Suppressor macrophage treated with lipopolysaccharide for 1 hour (primary cell): ENCODE measurements at regions not wholly inside any gene's neighbourhood (a gene's known extent, or its start where the extent isn't known, plus 50 kb on each side); places are given as distances from the start of the nearest gene placed in this dataset.

Experiments
- DNase-seq, 3 donors: peaks; one replicate each; pipeline ENCODE4 v3.0.0-alpha.2; 2020 to 2022

DNA sequence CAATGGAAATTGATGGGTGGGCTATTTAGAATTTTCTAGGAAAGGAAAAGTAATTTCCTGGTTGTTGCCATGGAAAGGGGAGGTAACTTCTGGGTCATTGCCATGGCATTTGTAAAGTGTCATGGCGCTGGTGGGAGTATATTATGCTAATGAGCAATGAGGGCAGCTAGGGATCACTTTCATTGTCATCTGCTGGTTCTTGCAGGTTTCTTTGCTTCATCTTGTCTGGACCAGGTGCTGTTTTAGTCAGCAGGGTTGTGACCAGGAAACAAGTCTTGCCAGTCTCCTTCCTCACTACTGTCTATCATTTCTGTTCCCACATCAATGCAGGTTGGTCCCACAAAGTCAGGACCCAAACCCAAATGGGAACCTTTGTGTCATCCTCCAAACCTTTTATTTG lies 237.6 kb upstream of the C11orf87 start:
- DNase-seq = no peak

DNA sequence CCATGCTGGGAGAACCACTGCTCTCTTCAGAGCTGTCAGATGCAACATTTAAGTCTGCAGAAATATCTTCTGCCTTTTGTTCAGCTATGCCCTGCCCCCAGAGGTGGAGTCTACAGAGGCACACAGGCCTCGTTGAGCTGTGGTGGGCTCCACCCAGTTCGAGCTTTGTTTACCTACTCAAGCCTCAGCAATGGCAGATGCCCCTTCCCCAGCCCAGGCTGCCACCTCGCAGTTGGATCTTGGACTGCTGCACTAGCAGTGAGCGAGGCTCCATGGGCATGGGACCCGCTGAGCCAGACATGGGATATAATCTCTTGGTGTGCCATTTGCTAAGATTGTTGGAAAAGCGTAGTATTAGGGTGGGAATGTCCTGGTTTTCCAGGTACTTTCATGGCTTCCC lies 229.1 kb upstream of the C11orf87 start:
- no peak for DNase-seq

DNA sequence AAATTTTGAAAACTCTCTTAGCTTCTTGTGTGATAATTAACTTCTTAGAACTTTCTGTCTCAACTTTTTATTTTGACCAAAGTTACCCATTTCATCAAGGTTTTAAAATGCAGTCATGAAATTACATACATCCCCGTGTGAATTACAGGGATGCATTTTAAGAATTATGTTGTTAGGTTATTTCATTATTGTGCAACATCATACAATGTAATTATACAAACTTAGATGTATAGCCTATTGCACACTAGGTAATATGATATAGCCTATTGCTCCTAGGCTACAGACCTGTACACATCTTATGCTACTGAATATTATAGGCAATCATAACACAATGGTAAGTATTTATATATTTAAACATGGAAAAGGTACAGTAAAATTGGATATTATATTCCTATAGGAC lies 228.1 kb upstream of the C11orf87 start:
- no peak for DNase-seq

DNA sequence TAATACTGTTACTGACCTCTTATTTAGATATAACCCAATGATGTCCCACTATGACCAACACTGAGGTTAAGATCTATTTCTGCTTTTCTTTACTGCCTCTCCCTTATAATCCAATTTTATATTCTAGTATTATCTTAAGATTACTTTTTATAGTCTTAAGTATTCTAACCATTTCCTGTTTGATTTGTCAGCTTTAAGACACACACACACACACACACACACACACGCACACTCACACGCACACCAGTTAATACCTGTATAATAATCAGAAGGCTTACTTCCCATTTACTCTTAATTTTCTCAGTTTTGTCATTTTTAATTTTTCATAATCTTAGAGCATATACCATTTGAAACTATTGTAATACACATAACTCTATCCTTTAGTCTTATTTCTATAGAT lies 226.0 kb upstream of the C11orf87 start:
- no peak for DNase-seq

DNA sequence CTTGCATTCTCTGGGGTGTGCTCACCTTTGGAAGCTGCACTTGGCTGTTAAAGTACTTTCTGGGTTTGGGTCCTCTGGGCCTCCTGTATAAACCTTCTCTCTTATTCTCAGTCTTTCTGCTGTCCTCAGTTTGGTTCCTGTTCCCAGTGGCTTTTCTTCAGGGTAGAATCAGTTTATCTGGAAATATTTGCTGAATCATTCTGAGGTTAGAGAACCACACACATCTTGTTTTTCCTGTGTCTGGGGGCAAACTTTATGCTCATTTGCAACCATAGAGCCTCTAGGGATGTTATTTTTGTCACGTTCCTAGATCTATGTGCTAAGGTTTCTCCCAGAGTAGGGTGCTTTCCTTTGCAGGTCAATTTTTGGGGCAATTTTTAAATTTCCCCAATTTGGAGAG lies 224.3 kb upstream of the C11orf87 start:
- no peak for DNase-seq

DNA sequence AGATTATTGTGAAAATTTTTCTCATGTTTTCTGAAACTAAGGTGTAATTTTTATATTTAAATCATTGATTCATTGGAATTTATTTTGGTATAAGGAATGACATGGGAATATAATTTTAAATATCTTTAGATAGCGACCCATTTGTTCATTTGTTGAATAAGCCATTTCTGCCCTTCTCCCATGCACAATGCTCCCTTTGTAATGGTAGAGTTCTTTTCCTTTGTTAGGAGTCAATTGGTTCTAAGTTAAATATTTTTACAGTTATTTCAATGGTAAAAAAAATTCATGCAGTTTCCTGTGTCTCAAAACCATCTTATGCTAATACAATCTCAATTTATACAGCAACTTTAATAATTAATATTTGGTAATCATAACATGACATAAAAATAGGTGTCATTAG lies 218.8 kb upstream of the C11orf87 start:
- DNase-seq = no peak

DNA sequence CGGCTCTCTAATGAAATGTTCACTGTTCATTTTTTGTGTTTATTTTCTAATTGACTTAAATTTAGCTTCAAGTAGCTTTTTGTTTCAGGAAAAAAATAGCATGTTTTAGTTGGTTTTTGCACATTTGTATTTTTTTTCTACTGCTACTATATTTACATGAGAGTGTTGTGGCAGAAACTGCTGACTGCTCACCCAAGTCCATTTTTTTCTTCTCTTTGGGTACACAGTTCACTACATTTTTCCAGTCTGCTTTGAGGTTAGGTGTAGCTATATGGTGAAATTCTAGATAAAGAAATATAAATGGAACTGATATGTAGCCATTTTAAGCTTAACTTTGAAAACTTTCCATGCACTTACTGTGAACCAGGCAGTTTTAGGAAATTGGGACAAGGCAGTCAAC lies 216.7 kb upstream of the C11orf87 start:
- no peak for DNase-seq

DNA sequence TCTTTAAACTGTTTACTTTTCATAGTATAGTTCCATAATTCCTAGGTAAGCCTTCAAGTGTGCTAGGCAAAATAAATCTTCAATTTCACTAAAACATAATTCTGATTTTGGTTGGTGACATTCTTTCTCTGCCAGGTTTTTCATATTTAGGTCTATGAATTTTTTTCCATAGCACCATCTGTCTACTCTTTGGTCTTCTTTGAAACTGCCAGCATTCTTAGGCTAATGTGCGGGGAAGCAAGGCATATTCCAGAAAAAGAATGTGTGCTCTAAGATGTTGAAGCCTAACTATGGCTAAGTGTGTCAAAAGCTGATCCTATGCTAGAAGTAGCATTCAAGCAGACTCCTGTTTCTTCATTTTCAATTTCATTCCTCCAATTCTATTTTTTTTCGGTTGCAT lies 213.9 kb upstream of the C11orf87 start:
- no peak for DNase-seq

DNA sequence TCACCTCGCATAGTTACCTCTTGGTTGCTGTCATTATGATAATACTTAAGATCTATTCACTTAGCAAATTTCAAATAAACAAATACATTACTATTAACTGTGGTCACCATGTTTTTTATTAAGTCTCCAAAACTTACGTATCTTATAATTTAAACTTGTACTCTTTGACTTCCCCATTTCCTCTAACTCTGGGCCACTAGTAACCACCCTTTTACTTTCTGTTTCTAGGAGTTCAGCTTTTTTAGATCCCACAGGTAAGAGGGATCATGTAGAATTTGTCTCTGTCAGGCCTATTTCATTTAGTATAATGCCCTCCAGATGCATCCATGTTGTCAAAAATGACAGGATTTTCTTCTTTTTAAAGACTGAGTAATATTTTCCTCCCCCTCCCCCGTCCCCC lies 212.4 kb upstream of the C11orf87 start:
- DNase-seq = no peak

DNA sequence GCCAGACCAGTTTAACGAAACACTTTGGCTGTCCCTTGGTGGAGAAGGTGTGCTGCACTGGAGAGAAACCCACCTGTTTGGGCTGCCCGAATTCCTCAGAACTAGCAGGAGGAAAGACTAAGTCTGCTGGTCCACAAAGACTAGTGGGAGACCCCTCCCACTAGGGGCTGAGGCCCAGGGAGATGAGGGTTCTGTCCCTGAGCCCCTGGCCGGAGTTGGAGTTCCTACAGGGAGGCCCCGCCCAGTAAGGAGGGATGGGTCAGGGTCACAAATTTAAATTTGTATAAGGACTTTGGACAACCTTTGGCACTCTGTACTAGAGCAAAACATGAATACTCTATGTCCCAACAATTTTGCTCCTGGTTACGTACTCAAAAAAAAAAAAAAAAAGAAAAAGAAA lies 200.8 kb upstream of the C11orf87 start:
- DNase-seq = no peak

DNA sequence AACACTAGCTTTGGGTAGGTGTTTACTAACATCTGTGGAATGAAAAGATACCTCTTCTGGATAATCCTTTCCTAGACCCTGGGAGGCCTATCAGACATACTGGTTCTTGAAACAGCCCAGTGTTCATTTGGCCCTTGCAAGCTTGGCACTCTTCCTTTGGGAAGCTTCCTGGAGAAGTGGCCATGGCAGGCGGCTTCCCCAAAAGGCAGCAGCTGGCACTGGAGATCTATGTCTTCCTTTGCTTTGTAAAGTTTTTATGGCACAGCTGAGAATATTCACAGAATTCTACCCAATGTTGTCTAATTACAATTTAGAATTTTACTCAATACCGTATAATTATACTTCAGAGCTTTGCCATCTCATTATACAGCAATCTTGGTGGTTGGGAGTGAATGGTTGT lies 199.2 kb upstream of the C11orf87 start:
- DNase-seq = no peak

DNA sequence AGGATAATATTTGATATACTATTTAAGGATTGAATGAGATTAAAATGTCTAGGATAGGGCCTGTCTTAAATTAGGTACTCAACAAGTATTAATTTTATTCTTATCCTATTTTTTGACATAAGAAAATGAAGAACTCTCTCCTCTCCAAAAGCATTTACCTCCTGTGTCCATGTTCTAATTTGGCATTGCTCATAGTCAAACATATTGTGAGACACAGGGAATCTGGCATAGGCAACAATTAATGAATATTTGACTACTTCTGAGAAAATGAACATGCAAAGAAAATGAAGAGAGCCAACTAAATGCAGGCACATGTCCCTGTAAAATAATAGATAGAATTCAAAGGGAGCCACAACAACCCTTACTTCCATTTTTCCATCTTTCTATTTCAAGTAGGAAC lies 198.5 kb upstream of the C11orf87 start:
- DNase-seq = no peak

DNA sequence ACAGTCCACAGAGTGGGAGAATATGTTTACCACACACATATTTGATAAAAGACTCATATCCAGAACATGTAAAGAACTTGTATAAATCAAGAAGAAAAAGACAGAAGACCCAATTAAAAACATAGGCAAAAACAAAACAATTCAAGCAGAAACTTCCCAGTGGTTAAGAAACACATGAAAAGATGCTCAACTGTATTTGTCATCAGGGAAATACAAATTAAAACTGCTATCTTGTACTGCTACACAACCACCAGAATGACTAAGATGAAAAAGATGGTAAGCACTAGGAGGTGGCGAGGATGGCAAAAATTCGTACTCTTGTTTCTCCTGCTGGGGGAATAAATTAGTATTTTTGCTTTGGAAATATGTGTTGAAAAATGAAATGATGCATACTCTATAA lies 192.3 kb upstream of the C11orf87 start:
- no peak for DNase-seq

DNA sequence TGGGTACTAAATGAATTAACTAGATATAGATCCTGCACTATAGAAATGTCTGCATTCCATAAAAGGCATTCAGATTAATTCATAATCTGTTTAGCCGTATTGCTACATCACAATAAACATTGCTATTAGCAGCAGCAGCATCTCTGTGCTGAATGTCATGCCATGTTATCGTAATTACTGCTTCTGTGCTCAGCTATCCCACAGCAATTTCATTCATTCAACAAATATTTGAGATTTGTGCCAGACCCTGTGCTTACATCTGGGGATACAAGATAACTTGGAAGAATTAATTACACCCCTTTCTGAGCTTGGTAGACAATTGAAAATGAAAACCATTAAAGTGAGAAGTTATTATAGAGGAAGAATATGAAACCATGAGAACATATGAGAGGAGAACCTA lies 185.8 kb upstream of the C11orf87 start:
- no peak for DNase-seq

DNA sequence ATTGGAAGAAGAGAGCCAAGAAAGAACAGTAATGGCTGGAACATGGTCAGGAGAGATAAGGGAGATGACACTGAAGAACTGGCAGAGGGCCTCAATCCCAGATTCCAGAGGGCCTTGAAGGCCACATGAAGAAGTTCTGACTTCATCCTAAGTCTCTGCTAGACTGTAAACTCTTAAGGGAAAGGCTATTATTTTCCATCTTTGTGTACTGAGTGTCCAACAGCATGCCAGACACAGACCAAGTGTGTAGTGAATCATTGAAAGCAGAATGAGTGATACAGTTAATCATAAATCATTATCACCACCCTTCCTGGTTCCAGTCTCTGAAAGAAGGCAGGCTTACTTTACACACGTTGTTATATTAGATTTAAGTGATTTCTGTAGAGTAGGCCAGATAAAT lies 185.3 kb upstream of the C11orf87 start:
- no peak for DNase-seq

DNA sequence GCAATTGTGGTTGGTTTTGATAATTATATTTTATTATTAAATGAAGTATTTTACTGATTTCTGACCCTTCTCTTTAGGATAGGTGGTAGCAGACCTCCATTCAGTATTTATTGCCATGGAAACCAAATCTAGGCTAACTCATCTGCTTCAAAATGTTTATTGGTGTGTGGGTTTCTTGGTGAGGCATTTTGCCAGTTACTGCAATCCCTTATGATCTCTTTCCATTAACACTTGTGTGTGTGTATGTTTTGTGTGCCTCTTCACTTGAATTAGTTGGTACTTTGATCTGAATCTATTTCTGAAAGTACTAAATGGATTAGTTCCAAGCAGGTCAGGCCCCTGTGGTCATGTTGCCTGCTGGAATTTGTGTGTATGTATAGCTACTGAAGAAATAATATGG lies 184.4 kb upstream of the C11orf87 start:
- DNase-seq = no peak

DNA sequence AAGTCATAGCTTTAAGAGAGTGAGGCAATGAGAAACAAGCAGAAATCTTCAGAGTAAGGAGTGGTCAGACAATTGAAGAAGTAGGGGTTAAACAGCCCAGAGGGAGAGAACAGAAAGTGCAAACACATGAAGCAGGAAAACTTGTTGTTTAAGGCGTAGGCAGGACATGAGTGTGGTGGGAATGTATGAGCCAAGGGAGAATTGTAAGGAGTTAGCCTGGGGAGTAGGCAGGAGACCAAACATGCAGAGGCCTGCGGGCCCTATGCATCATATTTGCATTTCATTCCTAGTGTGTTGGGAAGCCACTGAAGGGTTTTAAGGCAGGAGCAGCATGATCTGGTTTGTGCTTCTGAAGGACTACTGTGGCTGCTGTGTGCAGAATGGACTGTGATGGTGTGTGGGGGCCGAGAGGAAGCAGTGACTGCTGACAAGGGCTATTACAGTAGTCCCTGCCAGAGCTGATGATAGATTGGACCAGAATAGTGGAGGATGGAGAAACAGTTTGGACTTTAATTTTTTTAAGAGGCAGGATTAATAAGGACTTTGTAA lies 179.9 kb upstream of the C11orf87 start:
- DNase-seq = no peak

DNA sequence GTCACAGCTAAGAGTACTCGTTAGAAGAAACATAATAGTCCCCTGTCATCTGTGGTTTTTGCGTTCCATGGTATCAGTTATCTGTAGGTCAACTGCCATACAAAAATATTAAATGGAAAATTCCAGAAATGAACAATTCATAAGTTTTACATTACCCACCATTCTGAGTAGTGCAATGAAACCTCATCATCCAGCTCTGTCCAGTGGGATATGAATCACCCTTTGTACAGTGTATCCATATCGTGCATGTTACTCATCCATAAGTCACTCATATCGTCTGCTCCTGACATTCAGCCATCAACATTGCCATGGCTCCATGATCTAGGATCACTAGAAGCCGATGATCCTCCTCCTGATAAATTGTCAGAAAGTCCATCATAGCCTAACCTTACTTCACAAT lies 174.9 kb upstream of the C11orf87 start:
- no peak for DNase-seq

DNA sequence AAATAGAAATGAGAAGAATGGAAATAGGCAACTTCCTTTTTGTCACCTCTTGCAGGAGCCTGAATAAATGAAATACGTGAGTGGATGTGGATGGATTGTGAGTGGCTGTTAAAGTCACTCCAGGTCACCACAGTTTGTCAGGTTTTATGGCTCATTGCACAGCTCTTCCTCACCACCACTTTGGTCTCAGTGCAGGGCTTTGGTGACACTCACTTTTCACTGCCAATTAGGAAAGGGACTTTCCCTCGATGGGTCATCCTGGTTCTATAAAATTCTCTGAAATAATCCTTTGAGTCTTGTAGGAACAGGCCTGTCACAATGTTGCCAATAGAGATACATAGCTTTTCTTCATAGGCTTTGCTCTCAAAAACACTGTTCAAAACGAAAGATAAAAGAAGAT lies 172.4 kb upstream of the C11orf87 start:
- DNase-seq = peak in 1 of 3 donors; percentile 0

DNA sequence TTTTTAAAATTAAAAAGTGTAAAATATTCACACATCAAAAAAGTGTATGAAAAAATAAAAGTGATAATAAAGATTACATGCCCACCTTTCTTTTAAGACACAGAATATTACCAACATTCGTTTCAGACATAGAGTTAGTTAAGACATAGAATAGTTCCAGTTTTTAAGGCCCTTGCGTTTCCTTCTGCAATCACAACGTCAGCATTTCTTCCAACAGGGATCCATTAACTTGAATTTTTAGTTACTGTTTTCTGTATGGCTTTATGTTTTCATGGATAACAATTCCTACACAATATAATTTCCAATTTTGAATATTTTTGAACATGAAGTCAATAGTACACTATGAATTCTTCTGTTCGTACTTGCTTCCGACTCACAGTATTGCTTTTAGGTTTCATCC lies 170.8 kb upstream of the C11orf87 start:
- no peak for DNase-seq

DNA sequence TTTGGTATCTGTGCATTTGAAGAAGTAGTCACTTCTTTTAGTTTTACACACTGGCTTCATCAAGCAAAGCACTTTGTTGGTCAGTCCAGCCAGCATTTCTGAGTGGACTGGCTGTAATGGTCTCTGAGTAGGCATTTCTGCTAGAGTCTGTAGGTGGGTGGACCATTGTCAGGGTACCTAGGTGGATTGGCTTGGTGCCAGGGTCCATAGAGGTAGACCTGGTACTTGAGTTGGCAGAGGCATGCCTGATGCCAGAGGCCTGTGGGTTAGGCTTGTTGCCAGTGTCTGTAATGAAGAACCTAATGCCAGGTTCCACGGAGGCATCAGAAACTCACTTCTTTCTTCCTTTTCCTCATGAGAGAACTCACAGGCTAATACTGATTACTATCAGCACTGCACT lies 157.9 kb upstream of the C11orf87 start:
- DNase-seq = no peak

DNA sequence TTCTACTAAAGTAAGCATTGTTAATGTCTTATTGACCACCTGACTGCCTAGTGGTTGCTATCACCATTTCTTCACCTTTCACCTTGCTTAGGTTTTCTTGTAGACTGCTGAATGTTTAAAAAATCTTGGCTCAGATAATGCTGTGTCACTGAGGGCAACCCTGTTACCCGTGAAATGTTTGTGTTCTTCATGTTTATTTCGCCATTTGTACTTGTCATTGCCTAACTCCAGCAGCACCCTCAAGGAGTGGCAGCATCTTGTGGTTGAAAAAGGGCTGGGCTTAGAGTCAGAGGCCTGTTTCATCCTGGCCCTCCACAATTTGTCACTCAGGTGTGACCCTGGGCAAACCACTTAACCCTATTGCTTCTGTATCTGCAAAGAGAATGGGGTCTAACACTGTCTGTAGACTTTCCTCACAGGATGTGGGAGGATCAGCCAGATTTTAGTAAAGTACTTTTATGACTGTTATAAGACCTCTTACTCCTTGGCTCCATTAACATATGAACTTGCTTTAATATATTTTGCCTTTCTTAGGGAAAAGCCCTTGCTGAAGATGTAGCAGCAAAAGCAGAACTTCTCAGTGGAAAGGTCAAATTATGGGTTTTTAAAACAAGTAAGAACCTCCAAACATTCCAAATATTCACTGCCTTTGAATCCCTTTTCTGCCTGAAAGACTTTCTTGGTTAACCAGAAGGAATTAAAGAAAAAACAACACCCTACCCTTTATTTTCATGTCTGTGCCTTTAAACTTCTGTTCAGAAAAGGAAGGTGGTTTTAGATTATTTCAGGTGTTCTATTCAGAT lies 154.5 kb upstream of the C11orf87 start:
- DNase-seq = no peak

DNA sequence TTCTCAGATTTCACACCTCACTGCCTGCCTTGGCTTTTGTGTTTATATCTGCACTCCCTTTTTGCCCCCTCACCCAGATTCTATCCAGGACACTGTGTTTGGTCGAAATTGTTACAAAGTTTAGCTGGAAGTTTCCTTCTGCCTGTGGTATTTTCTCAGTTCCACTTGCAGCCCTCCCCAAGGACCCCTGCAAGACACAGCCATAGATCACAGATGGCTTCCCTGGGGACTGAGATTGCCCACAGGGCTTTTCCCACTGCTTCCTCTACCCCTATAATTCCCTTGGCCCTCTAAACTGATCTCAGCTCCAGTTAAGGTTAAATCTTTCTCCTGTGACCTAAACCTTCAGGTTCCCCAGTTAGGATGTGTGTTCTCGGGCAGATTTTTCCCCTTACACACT lies 146.1 kb upstream of the C11orf87 start:
- no peak for DNase-seq

DNA sequence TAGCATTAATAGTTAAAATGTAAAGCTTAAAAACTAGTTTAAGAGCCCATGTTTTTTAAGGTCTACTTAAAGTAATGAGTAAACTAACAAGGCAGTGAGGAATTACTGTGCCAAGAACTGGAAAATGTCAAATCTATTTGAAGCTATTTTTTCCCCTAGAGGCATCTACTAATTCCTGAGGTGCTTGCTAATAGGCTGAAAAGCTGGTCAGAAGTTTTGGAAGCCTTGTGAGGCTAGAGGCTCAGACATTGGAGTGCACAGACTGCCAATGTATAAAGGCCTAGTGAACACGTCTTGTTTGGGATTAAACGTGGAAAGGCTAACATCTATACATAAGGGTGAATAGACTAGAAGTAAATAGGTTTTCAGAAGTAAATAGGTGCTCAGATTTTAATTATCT lies 136.5 kb upstream of the C11orf87 start:
- DNase-seq = no peak

DNA sequence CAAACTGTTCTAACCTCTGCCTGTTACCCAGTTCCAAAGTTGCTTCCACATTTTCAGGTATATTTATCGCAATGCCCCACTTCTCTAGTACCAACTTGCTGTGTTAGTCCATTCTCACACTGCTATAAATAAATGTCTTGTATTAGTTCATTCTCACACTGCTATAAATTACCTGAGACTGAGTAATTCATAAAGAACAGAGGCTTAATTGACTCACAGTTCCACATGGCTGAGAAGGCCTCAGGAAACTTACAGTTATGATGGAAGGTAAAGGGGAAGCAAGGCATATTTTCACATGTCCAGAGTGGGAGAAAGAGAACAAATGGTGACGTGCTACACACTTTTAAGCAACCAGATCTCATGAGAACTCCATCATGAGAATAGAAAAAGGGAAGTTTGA lies 130.4 kb upstream of the C11orf87 start:
- DNase-seq = no peak
